Neural cell (in vitro differentiated cells): ENCODE measurements at regions not wholly inside any gene's neighbourhood (a gene's known extent, or its start where the extent isn't known, plus 50 kb on each side); places are given as distances from the start of the nearest gene placed in this dataset.
"Not testable (repeated sequence)": the region's sequence is repeated elsewhere in the genome, so short reads cannot be mapped to it uniquely, and the experiment has no call there.

Experiments used
- H2AFZ ChIP-seq: fragments of 200-600, 300-800 bp; sonication (generic), shearing (Covaris generic); 2 replicates; pipeline ENCODE4 v1.6.0; 2014; ENCODE audit warnings: low read depth, mild to moderate bottlenecking, antibody characterized with exemption, low read length, moderate library complexity
- H3F3A ChIP-seq: fragments of 200-600 bp; shearing (Covaris generic); 2 replicates; pipeline ENCODE4 v1.6.1; 2016; ENCODE audit warnings: mild to moderate bottlenecking, moderate library complexity, mixed read lengths, antibody characterized with exemption, low read length; ENCODE audit not compliant: insufficient read depth, poor library complexity, severe bottlenecking
- H3K27ac ChIP-seq: fragments of 200-600, 300-800 bp; sonication (generic), shearing (Covaris generic); 2 replicates; pipeline ENCODE4 v1.5.1; 2014; ENCODE audit warnings: mild to moderate bottlenecking, low read length, moderate library complexity
- H3K27me3 ChIP-seq: fragments of 300-800, 200-600 bp; sonication (generic), shearing (Covaris generic); 2 replicates; pipeline ENCODE4 v1.6.0; 2014; ENCODE audit warnings: mild to moderate bottlenecking, low read depth, low read length, moderate library complexity; ENCODE audit not compliant: insufficient read depth
- H3K36me3 ChIP-seq: fragments of 300-800, 200-600 bp; sonication (generic), shearing (Covaris generic); 2 replicates; pipeline ENCODE4 v1.5.1; 2014; ENCODE audit warnings: mild to moderate bottlenecking, antibody characterized with exemption, low read length, moderate library complexity; ENCODE audit not compliant: insufficient read depth
- H3K4me2 ChIP-seq: fragments of 300-800, 200-600 bp; sonication (generic), shearing (Covaris generic); 2 replicates; pipeline ENCODE4 v1.6.0; 2014; ENCODE audit warnings: mild to moderate bottlenecking, low read length
- H3K4me3 ChIP-seq: fragments of 300-800, 200-600 bp; sonication (generic), shearing (Covaris generic); 2 replicates; pipeline ENCODE4 v1.5.1; 2014; ENCODE audit warnings: mild to moderate bottlenecking, low read length, moderate library complexity
- H3K79me2 ChIP-seq: fragments of 200-600 bp; shearing (Covaris generic); replicated peaks from 2 replicates; pipeline ENCODE4 v1.6.0; 2014; ENCODE audit warnings: mild to moderate bottlenecking, low read length, moderate library complexity; ENCODE audit not compliant: insufficient read depth
- H3K9ac ChIP-seq: fragments of 300-800, 200-600 bp; sonication (generic), shearing (Covaris generic); 2 replicates; pipeline ENCODE4 v1.6.1; 2016; ENCODE audit warnings: mild to moderate bottlenecking, low read length, mixed read lengths
- H3K9me2 ChIP-seq: fragments of 200-600 bp; shearing (Covaris generic); 2 replicates; pipeline ENCODE4 v1.6.1; 2016; ENCODE audit warnings: mild to moderate bottlenecking, low read length, mixed read lengths; ENCODE audit not compliant: insufficient read depth
- H3K9me3 ChIP-seq: fragments of 200-600, 300-800 bp; sonication (generic), shearing (Covaris generic); 2 replicates; pipeline ENCODE4 v1.6.1; 2016; ENCODE audit warnings: mild to moderate bottlenecking, mixed run types, low read length, moderate library complexity, mixed read lengths
- H4K20me1 ChIP-seq: fragments of 200-600 bp; shearing (Covaris generic); 2 replicates; pipeline ENCODE4 v1.6.1; 2016; ENCODE audit warnings: mild to moderate bottlenecking, mixed run types; ENCODE audit not compliant: insufficient read depth
- CTCF ChIP-seq: fragments of 450-650 bp; IDR thresholded peaks from 2 replicates; pipeline ENCODE4 v1.5.1; 2014; ENCODE audit warnings: antibody characterized with exemption, mild to moderate bottlenecking, moderate library complexity; ENCODE audit not compliant: poor library complexity, severe bottlenecking
- EP300 ChIP-seq: fragments of 450-650 bp; conservative IDR thresholded peaks from 2 replicates; pipeline ENCODE4 v1.6.1; 2014; ENCODE audit warnings: antibody characterized with exemption, mild to moderate bottlenecking, moderate library complexity; ENCODE audit not compliant: poor library complexity, severe bottlenecking
- EZH2 ChIP-seq: fragments of 200-600, 300-800 bp; shearing (Covaris generic), sonication (generic); IDR thresholded peaks from 2 replicates; pipeline ENCODE4 v1.6.1; 2014; ENCODE audit warnings: antibody characterized with exemption, low read length, borderline replicate concordance, mild to moderate bottlenecking; ENCODE audit not compliant: insufficient read depth, poor library complexity, severe bottlenecking
- MXI1 ChIP-seq: fragments of 450-650 bp; conservative IDR thresholded peaks from 2 replicates; pipeline ENCODE4 v1.6.1; 2014; ENCODE audit warnings: antibody characterized with exemption, mild to moderate bottlenecking; ENCODE audit not compliant: poor library complexity, severe bottlenecking
- POLR2AphosphoS5 ChIP-seq: IDR thresholded peaks from 2 replicates; pipeline ENCODE4 v1.6.1; 2012
- RAD21 ChIP-seq: fragments of 450-650 bp; conservative IDR thresholded peaks from 2 replicates; pipeline ENCODE4 v1.6.1; 2014; ENCODE audit warnings: antibody characterized with exemption, mild to moderate bottlenecking, moderate library complexity
- SMC3 ChIP-seq: fragments of 450-650 bp; conservative IDR thresholded peaks from 2 replicates; pipeline ENCODE4 v1.6.1; 2014; ENCODE audit warnings: antibody characterized with exemption, mild to moderate bottlenecking, moderate library complexity; ENCODE audit not compliant: poor library complexity
- TAF1 ChIP-seq: IDR thresholded peaks from 2 replicates; pipeline ENCODE4 v1.6.1; 2012; ENCODE audit warnings: low read depth
- TF ChIP-seq, protein P1 (sequence below): IDR thresholded peaks from 2 replicates; pipeline ENCODE4 v1.6.1; 2012; ENCODE audit warnings: borderline replicate concordance

GRCh38 chr1:157445616-157446140 lies 106.6 kb downstream of the FCRL5 start:
- not testable (repeated sequence) for H2AFZ ChIP-seq, H3K27ac ChIP-seq, H3K79me2 ChIP-seq, H3F3A ChIP-seq, H4K20me1 ChIP-seq, H3K4me3 ChIP-seq, H3K27me3 ChIP-seq, H3K9me2 ChIP-seq, H3K9ac ChIP-seq, H3K4me2 ChIP-seq, H3K9me3 ChIP-seq, H3K36me3 ChIP-seq

DNA sequence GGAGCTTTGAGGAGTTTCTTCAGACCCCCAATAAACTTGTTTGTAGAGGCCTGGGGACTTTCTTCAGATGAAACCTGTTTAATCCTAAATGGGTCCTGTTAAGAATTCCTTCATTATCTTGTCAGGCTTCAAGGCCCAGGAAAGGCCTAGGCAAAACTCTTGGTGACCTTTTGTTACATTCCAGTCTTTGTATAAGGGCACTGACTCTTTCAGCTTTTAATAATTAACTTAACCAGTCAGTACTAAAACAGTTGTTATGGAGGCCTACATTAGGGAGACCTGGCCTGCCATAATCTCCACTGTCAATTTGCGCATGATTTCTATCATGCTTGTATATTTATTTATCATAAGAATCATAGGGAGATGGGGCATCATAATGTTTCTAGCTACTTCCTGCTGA lies 110.2 kb downstream of the FCRL5 start:
- Histone ChIP-seq H3K27me3 (no peaks in the 10 kb centered on the region), H3K4me3 (no peak overlapping the region), H3K79me2 (no peaks in the 10 kb centered on the region), H3K9me2 (no peaks in the 10 kb centered on the region), H3K9me3 (no peaks in the 10 kb centered on the region), H3K27ac (no peak overlapping the region), H3F3A (no peaks in the 10 kb centered on the region), H2AFZ (no peak overlapping the region), H3K9ac (no peak overlapping the region), H4K20me1 (no peaks in the 10 kb centered on the region), H3K36me3 (no peaks in the 10 kb centered on the region), H3K4me2 (no peak overlapping the region)
- TF ChIP-seq EP300 (no peak), RAD21 (no peak), CTCF (no peak), TAF1 (no peak), SMC3 (no peak), MXI1 (no peak), POLR2AphosphoS5 (no peak), EZH2 (no peak)

- Histone ChIP-seq H4K20me1 (no peaks in the 10 kb centered on the region), H3K36me3 (no peaks in the 10 kb centered on the region), H3K9ac (no peak overlapping the region), H3K79me2 (no peaks in the 10 kb centered on the region), H3K9me2 (no peaks in the 10 kb centered on the region), H3K4me2 (no peak overlapping the region), H2AFZ (no peak overlapping the region), H3K9me3 (no peaks in the 10 kb centered on the region), H3K4me3 (no peak overlapping the region), H3F3A (no peaks in the 10 kb centered on the region), H3K27me3 (no peaks in the 10 kb centered on the region), H3K27ac (no peak overlapping the region)
- TF ChIP-seq EP300 (no peak), MXI1 (no peak)
- TF ChIP-seq, protein P1, sequence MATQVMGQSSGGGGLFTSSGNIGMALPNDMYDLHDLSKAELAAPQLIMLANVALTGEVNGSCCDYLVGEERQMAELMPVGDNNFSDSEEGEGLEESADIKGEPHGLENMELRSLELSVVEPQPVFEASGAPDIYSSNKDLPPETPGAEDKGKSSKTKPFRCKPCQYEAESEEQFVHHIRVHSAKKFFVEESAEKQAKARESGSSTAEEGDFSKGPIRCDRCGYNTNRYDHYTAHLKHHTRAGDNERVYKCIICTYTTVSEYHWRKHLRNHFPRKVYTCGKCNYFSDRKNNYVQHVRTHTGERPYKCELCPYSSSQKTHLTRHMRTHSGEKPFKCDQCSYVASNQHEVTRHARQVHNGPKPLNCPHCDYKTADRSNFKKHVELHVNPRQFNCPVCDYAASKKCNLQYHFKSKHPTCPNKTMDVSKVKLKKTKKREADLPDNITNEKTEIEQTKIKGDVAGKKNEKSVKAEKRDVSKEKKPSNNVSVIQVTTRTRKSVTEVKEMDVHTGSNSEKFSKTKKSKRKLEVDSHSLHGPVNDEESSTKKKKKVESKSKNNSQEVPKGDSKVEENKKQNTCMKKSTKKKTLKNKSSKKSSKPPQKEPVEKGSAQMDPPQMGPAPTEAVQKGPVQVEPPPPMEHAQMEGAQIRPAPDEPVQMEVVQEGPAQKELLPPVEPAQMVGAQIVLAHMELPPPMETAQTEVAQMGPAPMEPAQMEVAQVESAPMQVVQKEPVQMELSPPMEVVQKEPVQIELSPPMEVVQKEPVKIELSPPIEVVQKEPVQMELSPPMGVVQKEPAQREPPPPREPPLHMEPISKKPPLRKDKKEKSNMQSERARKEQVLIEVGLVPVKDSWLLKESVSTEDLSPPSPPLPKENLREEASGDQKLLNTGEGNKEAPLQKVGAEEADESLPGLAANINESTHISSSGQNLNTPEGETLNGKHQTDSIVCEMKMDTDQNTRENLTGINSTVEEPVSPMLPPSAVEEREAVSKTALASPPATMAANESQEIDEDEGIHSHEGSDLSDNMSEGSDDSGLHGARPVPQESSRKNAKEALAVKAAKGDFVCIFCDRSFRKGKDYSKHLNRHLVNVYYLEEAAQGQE = no peak
Measured at GRCh38 chr1:157439302-157439954, 112.9 kb downstream of the FCRL5 start.
